Chondrocyte (in vitro differentiated cells): ENCODE measurements at regions not wholly inside any gene's neighbourhood (a gene's known extent, or its start where the extent isn't known, plus 50 kb on each side); places are given as distances from the start of the nearest gene placed in this dataset.
"Not testable (repeated sequence)": the region's sequence is repeated elsewhere in the genome, so short reads cannot be mapped to it uniquely, and the experiment has no call there.

Experiments
- DNase-seq: peaks from one replicate; pipeline ENCODE4 v3.0.0; 2021; ENCODE audit warnings: mixed read lengths, low spot score
- H3K27ac Mint-ChIP-seq: one replicate; pipeline ENCODE4 v1.8.0; 2021; ENCODE audit warnings: mild to moderate bottlenecking, moderate library complexity, mixed read lengths; ENCODE audit not compliant: unreplicated experiment
- H3K27me3 Mint-ChIP-seq: 2 replicates; pipeline ENCODE4 v1.8.0; 2021; ENCODE audit warnings: low read depth, mixed read lengths
- H3K36me3 Mint-ChIP-seq: 2 replicates; pipeline ENCODE4 v1.8.0; 2021; ENCODE audit warnings: low read depth, mixed read lengths
- H3K4me1 Mint-ChIP-seq: 2 replicates; pipeline ENCODE4 v1.8.0; 2021; ENCODE audit warnings: low read depth, mild to moderate bottlenecking, mixed read lengths
- H3K4me3 Mint-ChIP-seq: one replicate; pipeline ENCODE4 v1.8.0; 2021; ENCODE audit warnings: mild to moderate bottlenecking, moderate library complexity, mixed read lengths; ENCODE audit not compliant: unreplicated experiment
- H3K9me3 Mint-ChIP-seq: 2 replicates; pipeline ENCODE4 v1.8.0; 2021; ENCODE audit warnings: low read depth, mixed read lengths
- CTCF ChIP-seq: fragments of 200-600 bp; sonication (generic); IDR thresholded peaks from 2 replicates; pipeline ENCODE4 v1.5.0; 2021; ENCODE audit warnings: antibody characterized with exemption, mild to moderate bottlenecking, moderate library complexity

GRCh38 chr5:136446565-136446964 lies 81.2 kb upstream of the TRPC7 start:
- Mint-ChIP-seq H3K27ac (no peak overlapping the region), H3K27me3 (peaks cover 16% of the 10 kb centered on the region), H3K4me1 (no peaks in the 10 kb centered on the region), H3K36me3 (no peaks in the 10 kb centered on the region), H3K4me3 (no peak overlapping the region), H3K9me3 (peaks cover 25% of the 10 kb centered on the region)
- TF ChIP-seq CTCF = no peak
- no peak for DNase-seq

- not testable (repeated sequence) for DNase-seq, H3K27ac Mint-ChIP-seq, H3K4me3 Mint-ChIP-seq, H3K4me1 Mint-ChIP-seq, H3K36me3 Mint-ChIP-seq
- H3K9me3 Mint-ChIP-seq = peaks cover 19% of the 10 kb centered on the region
- H3K27me3 Mint-ChIP-seq = peaks cover 14% of the 10 kb centered on the region
These were observed 78.8 kb upstream of the TRPC7 start for GRCh38 chr5:136444099-136444498.

- no peak overlapping the region for H3K27ac Mint-ChIP-seq
- DNase-seq = no peak
- no peaks in the 10 kb centered on the region for H3K36me3 Mint-ChIP-seq
- no peaks in the 10 kb centered on the region for H3K4me1 Mint-ChIP-seq
- H3K27me3 Mint-ChIP-seq = peaks cover 6% of the 10 kb centered on the region
- H3K9me3 Mint-ChIP-seq = peaks cover 19% of the 10 kb centered on the region
- no peak for TF ChIP-seq CTCF
- no peak overlapping the region for H3K4me3 Mint-ChIP-seq
These were observed 74.0 kb upstream of the TRPC7 start for GRCh38 chr5:136439367-136439766.

GRCh38 chr5:136435946-136436543 lies 70.7 kb upstream of the TRPC7 start:
- no peak for TF ChIP-seq CTCF
- Mint-ChIP-seq H3K4me3 (no peak overlapping the region), H3K4me1 (no peaks in the 10 kb centered on the region), H3K27me3 (peaks cover 8% of the 10 kb centered on the region), H3K27ac (no peak overlapping the region), H3K9me3 (no peaks in the 10 kb centered on the region), H3K36me3 (no peaks in the 10 kb centered on the region)
- no peak for DNase-seq

- H3K27me3 Mint-ChIP-seq = peaks cover 8% of the 10 kb centered on the region
- H3K9me3 Mint-ChIP-seq = no peaks in the 10 kb centered on the region
- no peak for TF ChIP-seq CTCF
- H3K27ac Mint-ChIP-seq = no peak overlapping the region
- DNase-seq = no peak
- H3K4me1 Mint-ChIP-seq = no peaks in the 10 kb centered on the region
- no peak overlapping the region for H3K4me3 Mint-ChIP-seq
- H3K36me3 Mint-ChIP-seq = no peaks in the 10 kb centered on the region
These were observed 69.5 kb upstream of the TRPC7 start for GRCh38 chr5:136434795-136435194.

- H3K4me1 Mint-ChIP-seq = no peaks in the 10 kb centered on the region
- no peaks in the 10 kb centered on the region for H3K9me3 Mint-ChIP-seq
- no peak overlapping the region for H3K4me3 Mint-ChIP-seq
- H3K27me3 Mint-ChIP-seq = peaks cover 10% of the 10 kb centered on the region
- H3K36me3 Mint-ChIP-seq = no peaks in the 10 kb centered on the region
- DNase-seq = no peak
- no peak overlapping the region for H3K27ac Mint-ChIP-seq
- no peak for TF ChIP-seq CTCF
These were observed 67.4 kb upstream of the TRPC7 start for GRCh38 chr5:136432705-136433104.
